ENCODE measurements at regions not wholly inside any gene's neighbourhood (a gene's known extent, or its start where the extent isn't known, plus 50 kb on each side); places are given as distances from the start of the nearest gene placed in this dataset.

GRCh38 chr9:32326146-32326545, 58.3 kb upstream of the ACO1 start:
- DNase-seq (ENCODE audit: low spot score): no peak
- H3K9me3 Mint-ChIP-seq: no peaks in the 10 kb centered on the region
- H3K4me1 Mint-ChIP-seq (ENCODE audit: low read depth): no peaks in the 10 kb centered on the region
- no peaks in the 10 kb centered on the region for H3K36me3 Mint-ChIP-seq (ENCODE audit: low read depth)
- H3K27me3 Mint-ChIP-seq (ENCODE audit: low read depth): no peaks in the 10 kb centered on the region
- no peak overlapping the region for H3K4me3 Mint-ChIP-seq
- H3K27ac Mint-ChIP-seq: no peak overlapping the region

GRCh38 chr9:32331240-32331639, 53.2 kb upstream of the ACO1 start:
- H3K4me3 Mint-ChIP-seq: no peak overlapping the region
- H3K36me3 Mint-ChIP-seq (ENCODE audit: low read depth): no peaks in the 10 kb centered on the region
- H3K9me3 Mint-ChIP-seq: no peaks in the 10 kb centered on the region
- no peak overlapping the region for H3K27ac Mint-ChIP-seq
- no peak for DNase-seq (ENCODE audit: low spot score)
- no peaks in the 10 kb centered on the region for H3K4me1 Mint-ChIP-seq (ENCODE audit: low read depth)
- no peaks in the 10 kb centered on the region for H3K27me3 Mint-ChIP-seq (ENCODE audit: low read depth)

GRCh38 chr9:32334112-32334511, 50.3 kb upstream of the ACO1 start:
- Mint-ChIP-seq H3K27ac (no peak overlapping the region), H3K27me3 (ENCODE audit: low read depth) (no peaks in the 10 kb centered on the region), H3K36me3 (ENCODE audit: low read depth) (no peaks in the 10 kb centered on the region), H3K4me3 (no peak overlapping the region), H3K9me3 (no peaks in the 10 kb centered on the region), H3K4me1 (ENCODE audit: low read depth) (no peaks in the 10 kb centered on the region)
- DNase-seq (ENCODE audit: low spot score): no peak

Data from T-helper 2 cell treated with Interferon-gamma antibody and Interleukin-4, amounts not matched to agents 5 μg/mL and 100 μg/mL, for 36 hours (primary cell).